Right lobe of liver (tissue), 6 donors: ENCODE measurements at regions not wholly inside any gene's neighbourhood (a gene's known extent, or its start where the extent isn't known, plus 50 kb on each side); places are given as distances from the start of the nearest gene placed in this dataset.

Source experiments
- ATAC-seq, 4 donors: fragments of 200-7000 bp; cut with Tn5 transposase; one replicate each; pipeline ENCODE4 v1.9.1; 2020; ENCODE audit warnings: mild to moderate bottlenecking in 4 of 4, moderate library complexity in 4 of 4
- DNase-seq, 3 donors: peaks; one replicate each; pipeline ENCODE4 v3.0.0-alpha.2; 2020
- H3K27ac ChIP-seq, 3 donors: fragments of 200-600 bp; one replicate each; pipeline ENCODE4 v1.8.0; 2022
- H3K27me3 ChIP-seq, 2 donors: fragments of 200-600 bp; one replicate each; pipeline ENCODE4 v1.8.0; 2022
- H3K36me3 ChIP-seq, 4 donors: fragments of 200-600 bp; sonication (generic) in 1 of 4; one replicate each; pipeline versions ENCODE4 v1.5.1 to v1.8.0; 2017 to 2022; ENCODE audit warnings: control low read depth in 1 of 4
- H3K4me1 ChIP-seq, 4 donors: fragments of 200-600 bp; sonication (generic) in 1 of 4; one replicate each; pipeline versions ENCODE4 v1.5.1 to v1.8.0; 2017 to 2022; ENCODE audit warnings: control low read depth in 1 of 4
- H3K4me3 ChIP-seq, 3 donors: fragments of 200-600 bp; one replicate each; pipeline ENCODE4 v1.8.0; 2022
- H3K9me3 ChIP-seq, 4 donors: fragments of 200-600 bp; sonication (generic) in 1 of 4; one replicate each; pipeline versions ENCODE4 v1.5.1 to v1.8.0; 2017 to 2022; ENCODE audit warnings: control low read depth in 1 of 4
- POLR2A ChIP-seq: fragments of 450-650 bp; IDR thresholded peaks from one replicate; pipeline ENCODE4 v1.6.1; 2017; ENCODE audit warnings: antibody characterized with exemption, mild to moderate bottlenecking
- WGBS: methylation state at CpG from one replicate; pipeline ENCODE4 v1.1.6; 2018; ENCODE audit warnings: low coverage, low lambda C conversion rate; ENCODE audit not compliant: insufficient coverage; ENCODE audit errors: missing lambda C conversion rate; 5-methylcytosine and 5-hydroxymethylcytosine counted together
- intact Hi-C, 2 donors: fragments of 100-400 bp; cut with DNase I; formaldehyde crosslinking; loops; one replicate each; pipeline versions ENCODE4 v1.11.2 to v1.14.1; 2022
- TF ChIP-seq, protein P1 (sequence below), 4 donors: fragments of 200-600 bp in 3 of 4; fragments of 450-650 bp in 1 of 4; IDR thresholded peaks; one replicate each; pipeline versions ENCODE4 v1.5.1 to v1.8.0; 2016 to 2022; ENCODE audit warnings: antibody characterized with exemption in 4 of 4, mild to moderate bottlenecking in 2 of 4
- donor health status: DM: no; HTN: yes; CAD: no.
- donor health status: DM: no; HTN: no; CAD: no.
- donor health status: DM: no; HTN: no; CAD: no.
- donor health status: DM: no; HTN: yes; CAD: no.
- donor health status: DM: no; HTN: yes; CAD: no.

DNA sequence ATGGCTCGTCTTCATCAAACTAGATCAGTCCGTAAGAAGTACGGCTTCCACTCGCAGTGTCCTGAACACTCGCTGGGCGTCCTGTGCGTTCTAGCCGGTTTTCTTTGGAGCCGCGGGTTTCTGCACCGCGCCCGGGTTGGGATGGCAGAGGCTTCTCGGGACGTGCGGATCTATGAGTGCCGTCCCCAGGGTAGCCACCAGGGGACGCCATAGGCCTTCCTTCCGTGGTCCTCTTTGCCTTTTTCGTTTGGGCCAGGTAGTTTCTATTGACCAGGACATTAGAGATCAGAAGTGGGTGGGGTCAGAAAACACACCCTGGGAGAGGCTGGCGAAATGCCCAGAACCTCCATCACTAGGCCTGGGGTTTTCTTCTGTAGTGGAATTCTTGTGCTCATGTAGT lies 273.8 kb downstream of the FAM72C start:
- WGBS = 2% methylated on average over 21 of the region's 21 CpGs
- no peak overlapping the region for H3K27ac ChIP-seq
- no peaks in the 10 kb centered on the region for H3K36me3 ChIP-seq
- ATAC-seq (peak; percentile 95 to 98 (median 96)), DNase-seq (peak; percentile 43 to 69 (median 60))
- H3K4me3 ChIP-seq = no peak overlapping the region
- no peaks in the 10 kb centered on the region for H3K4me1 ChIP-seq
- TF ChIP-seq POLR2A = no peak
- TF ChIP-seq, protein P1, sequence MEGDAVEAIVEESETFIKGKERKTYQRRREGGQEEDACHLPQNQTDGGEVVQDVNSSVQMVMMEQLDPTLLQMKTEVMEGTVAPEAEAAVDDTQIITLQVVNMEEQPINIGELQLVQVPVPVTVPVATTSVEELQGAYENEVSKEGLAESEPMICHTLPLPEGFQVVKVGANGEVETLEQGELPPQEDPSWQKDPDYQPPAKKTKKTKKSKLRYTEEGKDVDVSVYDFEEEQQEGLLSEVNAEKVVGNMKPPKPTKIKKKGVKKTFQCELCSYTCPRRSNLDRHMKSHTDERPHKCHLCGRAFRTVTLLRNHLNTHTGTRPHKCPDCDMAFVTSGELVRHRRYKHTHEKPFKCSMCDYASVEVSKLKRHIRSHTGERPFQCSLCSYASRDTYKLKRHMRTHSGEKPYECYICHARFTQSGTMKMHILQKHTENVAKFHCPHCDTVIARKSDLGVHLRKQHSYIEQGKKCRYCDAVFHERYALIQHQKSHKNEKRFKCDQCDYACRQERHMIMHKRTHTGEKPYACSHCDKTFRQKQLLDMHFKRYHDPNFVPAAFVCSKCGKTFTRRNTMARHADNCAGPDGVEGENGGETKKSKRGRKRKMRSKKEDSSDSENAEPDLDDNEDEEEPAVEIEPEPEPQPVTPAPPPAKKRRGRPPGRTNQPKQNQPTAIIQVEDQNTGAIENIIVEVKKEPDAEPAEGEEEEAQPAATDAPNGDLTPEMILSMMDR (IDR thresholded peaks at IDR 0.05) = peak; percentile 40 to 93 (median 65)
- H3K9me3 ChIP-seq = no peaks in the 10 kb centered on the region
- intact Hi-C loops = no loop called here
- no peaks in the 10 kb centered on the region for H3K27me3 ChIP-seq

DNA sequence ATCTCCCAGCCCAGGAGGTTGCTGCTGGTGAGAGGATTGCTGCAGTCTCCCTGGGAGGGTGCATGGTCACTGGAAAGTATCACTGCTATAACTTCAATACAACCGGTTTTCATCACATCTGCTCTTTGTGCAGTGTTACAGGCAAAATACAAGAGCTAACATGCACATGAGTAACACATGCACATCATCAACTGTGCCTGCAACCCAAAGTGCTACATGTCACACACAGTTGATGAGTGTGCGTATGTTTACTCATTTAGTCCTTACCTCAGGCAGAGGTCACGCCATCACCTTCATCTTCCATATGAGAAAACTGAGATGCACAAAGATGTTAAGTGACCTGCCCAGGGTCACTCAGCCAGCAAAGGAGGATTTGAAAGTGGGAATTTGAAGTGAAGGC lies 277.7 kb downstream of the FAM72C start:
- ATAC-seq (no peak), DNase-seq (no peak)
- Histone ChIP-seq H3K4me1 (no peaks in the 10 kb centered on the region), H3K27ac (no peak overlapping the region), H3K27me3 (no peaks in the 10 kb centered on the region), H3K36me3 (no peaks in the 10 kb centered on the region), H3K9me3 (no peaks in the 10 kb centered on the region), H3K4me3 (no peak overlapping the region)
- TF ChIP-seq, protein P1 (IDR thresholded peaks at IDR 0.05) = no peak
- no peak for TF ChIP-seq POLR2A
- intact Hi-C loops = no loop called here
- 70% methylated on average over 2 of the region's 3 CpGs for WGBS

DNA sequence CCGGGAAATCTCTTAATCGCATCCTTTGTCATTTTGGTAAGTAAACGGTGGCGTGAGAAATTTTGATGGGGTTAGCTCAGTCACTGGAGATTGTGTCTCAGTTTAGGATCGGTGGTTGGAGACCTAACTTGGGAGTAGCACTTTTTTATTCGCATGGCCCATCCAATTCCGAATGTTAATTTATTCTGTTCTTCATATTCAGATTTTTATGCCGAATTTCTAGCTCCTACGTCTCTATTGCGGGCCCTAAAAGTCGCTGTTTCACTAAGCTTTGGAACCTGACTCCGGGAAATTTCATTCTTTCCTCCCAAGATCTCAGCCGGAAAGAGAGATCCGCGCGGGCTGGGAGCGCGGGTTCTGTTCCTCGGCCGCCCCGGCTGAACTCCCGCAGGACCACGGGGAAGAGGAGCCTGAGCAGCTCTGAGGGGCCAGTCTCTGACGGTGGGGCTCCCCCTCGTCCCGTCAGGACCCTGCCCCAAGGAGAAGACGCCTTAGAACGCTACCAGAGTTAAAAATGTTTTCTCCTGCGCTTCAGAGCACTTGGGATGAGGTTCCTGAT lies 279.7 kb downstream of the FAM72C start:
- 18% methylated on average over 12 of the region's 29 CpGs for WGBS
- no peaks in the 10 kb centered on the region for H3K9me3 ChIP-seq
- DNase-seq = no peak
- no peak overlapping the region for H3K27ac ChIP-seq
- no peaks in the 10 kb centered on the region for H3K4me1 ChIP-seq
- H3K36me3 ChIP-seq = no peaks in the 10 kb centered on the region
- H3K4me3 ChIP-seq = no peak overlapping the region
- ATAC-seq = no peak
- H3K27me3 ChIP-seq = no peaks in the 10 kb centered on the region
- TF ChIP-seq, protein P1 (IDR thresholded peaks at IDR 0.05) = no peak
- TF ChIP-seq POLR2A = no peak
- intact Hi-C loops = no loop called here

DNA sequence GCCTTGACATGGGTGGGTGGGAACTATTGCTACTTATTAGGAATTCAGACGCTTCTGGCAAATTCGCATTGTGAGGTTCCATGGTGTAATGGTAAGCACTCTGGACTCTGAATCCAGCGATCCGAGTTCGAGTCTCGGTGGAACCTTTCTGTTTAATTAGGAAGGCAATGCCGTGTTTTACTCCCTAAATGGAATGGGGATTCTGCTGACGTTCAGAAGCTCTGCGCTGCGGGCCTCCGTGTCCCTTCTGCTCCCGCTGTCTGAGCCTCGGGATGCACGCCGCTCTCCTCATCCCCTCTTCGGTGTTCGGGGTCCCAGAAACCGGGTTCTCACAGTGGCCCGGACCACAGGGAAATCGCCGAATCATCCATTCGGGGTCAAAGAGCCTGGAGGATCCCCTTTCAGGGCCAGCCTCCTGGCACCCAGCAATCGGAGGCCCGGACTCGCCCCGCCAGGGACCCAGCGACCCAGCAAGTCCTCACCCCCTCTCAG lies 280.3 kb downstream of the FAM72C start:
- no peaks in the 10 kb centered on the region for H3K9me3 ChIP-seq
- H3K4me3 ChIP-seq = no peak overlapping the region
- no peaks in the 10 kb centered on the region for H3K27me3 ChIP-seq
- intact Hi-C loops = no loop called here
- 21% methylated on average over 14 of the region's 27 CpGs for WGBS
- H3K4me1 ChIP-seq = no peaks in the 10 kb centered on the region
- no peak for ATAC-seq
- H3K36me3 ChIP-seq = no peaks in the 10 kb centered on the region
- TF ChIP-seq, protein P1 (IDR thresholded peaks at IDR 0.05) = no peak
- no peak for TF ChIP-seq POLR2A
- DNase-seq = no peak
- H3K27ac ChIP-seq = no peak overlapping the region

DNA sequence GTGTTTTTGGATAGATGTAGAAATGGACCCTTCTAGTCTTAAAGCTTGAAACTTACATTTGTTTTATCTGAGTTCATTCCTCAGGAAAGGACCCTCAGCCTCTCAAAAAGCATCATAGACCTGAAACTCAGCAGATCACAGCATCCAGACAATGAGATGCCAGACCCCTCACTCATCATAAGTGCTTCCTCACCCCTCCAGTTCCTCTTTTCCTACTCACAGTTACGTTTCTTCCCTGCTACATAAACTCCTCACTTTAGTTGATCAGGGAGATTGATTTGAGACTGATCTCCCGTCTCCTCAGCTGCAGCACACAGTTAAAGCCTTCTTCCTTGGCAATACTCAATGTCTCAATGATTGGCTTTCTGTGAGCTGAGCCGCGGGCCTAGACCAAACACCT lies 282.0 kb downstream of the FAM72C start:
- intact Hi-C loops = no loop called here
- Histone ChIP-seq H3K4me3 (no peak overlapping the region), H3K27ac (no peak overlapping the region), H3K36me3 (no peaks in the 10 kb centered on the region), H3K4me1 (no peaks in the 10 kb centered on the region), H3K9me3 (no peaks in the 10 kb centered on the region), H3K27me3 (no peaks in the 10 kb centered on the region)
- no peak for ATAC-seq
- TF ChIP-seq, protein P1 (IDR thresholded peaks at IDR 0.05) = no peak
- TF ChIP-seq POLR2A = no peak
- DNase-seq = no peak
- 61% methylated on average over 3 of the region's 4 CpGs for WGBS
